ENCODE measurements at regions not wholly inside any gene's neighbourhood (a gene's known extent, or its start where the extent isn't known, plus 50 kb on each side); places are given as distances from the start of the nearest gene placed in this dataset.
A peak's percentile ranks its signal among the peaks of the same experiment; 100 is the strongest.
"Not testable (repeated sequence)": the region's sequence is repeated elsewhere in the genome, so short reads cannot be mapped to it uniquely, and the experiment has no call there.

DNA sequence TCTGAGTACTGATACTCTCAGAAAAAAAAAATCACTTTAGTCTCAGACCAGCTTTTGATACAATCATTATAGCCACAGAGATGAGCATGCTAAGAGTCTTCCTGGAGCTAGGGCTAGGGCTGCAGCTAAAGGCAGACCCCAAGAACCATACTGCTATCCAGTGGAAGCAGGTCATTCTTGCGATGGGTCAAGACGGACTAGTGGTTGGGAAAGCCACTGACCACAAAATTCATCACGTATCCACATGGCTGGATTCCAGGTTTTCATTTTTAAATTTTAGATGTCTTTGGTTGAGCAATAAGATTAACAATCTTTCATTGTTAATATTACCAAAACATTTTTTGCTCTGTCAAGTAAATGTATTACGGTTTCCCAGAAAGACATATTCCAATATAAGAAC is 598.1 kb downstream of the DNAH5 start:
- no peak for DNase-seq (ENCODE audit: low spot score)

DNA sequence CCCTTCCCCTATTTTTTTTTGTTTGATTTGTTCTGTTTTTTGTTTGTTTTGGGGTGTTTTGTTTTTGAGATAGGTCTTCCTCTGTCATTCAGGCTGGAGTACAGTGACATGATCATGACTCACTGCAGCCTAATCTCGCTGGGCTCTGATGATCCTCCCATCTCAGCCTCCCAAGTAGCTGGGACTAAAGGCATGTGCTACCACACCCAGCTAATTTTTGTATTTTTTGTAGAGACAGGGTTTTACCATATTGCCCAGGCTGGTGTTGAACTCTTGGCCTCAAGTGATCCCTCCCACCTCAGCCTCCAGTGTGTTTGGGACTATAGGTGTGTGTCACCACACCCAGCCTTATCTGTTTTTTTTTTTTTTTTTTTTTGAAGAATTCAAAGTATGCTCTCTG is 605.4 kb downstream of the DNAH5 start:
- no peak for DNase-seq (ENCODE audit: low spot score)

DNA sequence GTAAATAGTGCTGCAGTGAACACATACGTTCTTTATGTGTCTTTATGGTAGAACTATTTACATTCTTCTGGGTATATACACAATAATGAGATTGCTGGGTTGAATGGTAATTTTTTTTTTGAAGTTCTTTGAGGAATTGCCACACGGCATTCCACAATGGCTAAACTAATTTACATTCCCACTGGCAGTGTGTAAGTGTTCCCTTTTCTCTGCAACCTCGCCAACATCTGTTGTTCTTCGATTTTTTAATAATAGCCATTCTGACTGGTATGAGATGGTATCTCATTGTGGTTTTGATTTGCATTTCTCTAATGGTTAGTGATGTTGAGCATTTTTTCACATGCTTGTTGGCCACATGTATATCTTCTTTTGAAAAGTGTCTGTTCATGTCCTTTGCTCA is 609.5 kb downstream of the DNAH5 start:
- DNase-seq (ENCODE audit: low spot score) = not testable (repeated sequence)

DNA sequence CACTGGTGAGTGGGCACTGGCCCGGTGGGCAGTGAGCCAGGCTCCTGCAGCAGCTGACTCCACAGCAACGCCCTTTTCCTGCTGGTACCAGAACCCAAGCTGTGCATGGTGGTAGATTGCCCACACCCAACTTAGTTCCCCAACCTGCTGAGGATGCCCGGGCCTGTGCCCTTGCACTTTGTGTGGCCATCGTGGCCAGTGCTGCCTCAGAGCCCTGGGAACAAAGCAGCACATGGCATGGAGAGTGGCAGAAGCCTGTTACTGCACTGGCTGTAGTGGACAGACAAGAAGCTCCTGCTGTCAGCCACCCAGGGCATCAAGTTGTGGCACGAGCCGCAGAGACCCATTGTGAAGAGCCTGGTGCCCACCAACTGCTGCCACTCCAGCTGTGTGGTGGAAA is 612.9 kb downstream of the DNAH5 start:
- DNase-seq (ENCODE audit: low spot score) = no peak

DNA sequence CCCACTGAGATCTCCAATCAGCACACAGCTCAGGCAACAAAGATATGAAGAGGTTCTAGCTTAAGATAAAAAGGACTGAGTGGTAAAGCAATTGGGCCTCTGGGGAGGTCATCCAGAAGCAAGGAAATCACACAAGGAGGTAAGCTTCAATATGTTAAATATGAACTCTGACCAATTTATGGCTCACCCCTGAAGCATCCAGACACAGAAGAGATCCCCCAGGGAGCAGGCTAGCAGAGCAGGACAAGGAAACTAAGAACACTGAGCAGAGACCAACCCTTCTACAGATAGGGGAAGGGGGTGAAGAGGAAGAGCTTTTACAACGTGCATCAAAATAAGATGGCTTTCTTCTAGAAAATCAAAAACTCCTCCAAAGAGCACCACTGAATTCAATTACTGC is 616.2 kb downstream of the DNAH5 start:
- DNase-seq (ENCODE audit: low spot score) = no peak

DNA sequence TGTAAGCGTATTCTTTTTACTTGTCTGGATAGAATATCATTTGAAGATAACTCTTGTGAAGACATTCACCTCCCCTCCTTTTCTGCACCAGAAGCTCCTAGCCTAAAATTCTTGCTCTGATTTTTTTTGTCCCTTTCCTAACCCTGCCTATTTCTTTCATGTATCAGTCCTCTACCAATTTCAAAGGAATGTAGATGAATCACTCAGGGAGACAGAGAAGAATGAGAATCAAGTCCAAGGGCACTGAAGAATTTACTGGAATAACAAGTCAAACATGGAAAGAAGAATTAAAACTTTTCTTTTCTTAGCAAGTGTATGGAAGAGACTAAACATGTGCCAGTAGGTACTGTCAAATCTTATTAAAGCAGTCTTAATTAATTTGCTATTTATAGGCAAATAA is 618.7 kb downstream of the DNAH5 start:
- DNase-seq (ENCODE audit: low spot score) = no peak

DNA sequence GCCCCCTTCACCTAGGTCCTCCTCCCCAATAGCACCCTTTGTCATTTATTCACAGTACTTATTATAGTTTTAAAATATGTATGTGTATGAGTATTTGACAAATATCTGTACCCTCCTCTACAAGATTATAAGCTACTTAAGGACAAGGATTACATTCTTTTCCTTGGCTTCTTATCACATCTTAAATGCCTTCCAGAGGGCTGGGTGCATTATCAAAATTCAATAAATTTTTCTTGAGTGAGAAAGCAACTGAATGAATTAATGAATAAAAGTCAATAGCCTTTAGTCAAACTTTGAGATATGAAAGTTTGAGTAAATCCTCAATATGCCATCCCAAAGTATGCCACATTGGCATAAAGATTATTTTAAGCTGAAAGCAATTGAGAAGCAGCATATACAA is 621.7 kb downstream of the DNAH5 start:
- no peak for DNase-seq (ENCODE audit: low spot score)

DNA sequence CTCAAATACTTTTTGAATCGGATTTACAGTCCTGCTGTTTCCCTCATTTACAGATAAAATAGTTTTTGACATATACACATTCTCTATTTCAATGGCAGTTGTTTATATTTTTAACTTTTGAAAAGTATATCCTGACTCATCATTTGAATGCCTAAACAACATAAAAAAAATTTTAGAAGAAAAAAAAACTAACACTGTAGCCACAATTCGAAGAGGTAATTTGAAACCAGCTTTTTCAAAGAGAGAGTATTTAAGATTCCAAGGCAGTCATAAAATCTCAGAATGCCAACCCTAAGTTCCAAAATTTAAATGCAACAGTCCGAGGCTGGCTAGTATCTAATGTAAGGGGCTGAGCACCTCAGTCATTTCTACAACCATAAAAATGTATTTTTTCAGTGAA is 626.8 kb downstream of the DNAH5 start:
- no peak for DNase-seq (ENCODE audit: low spot score)

DNA sequence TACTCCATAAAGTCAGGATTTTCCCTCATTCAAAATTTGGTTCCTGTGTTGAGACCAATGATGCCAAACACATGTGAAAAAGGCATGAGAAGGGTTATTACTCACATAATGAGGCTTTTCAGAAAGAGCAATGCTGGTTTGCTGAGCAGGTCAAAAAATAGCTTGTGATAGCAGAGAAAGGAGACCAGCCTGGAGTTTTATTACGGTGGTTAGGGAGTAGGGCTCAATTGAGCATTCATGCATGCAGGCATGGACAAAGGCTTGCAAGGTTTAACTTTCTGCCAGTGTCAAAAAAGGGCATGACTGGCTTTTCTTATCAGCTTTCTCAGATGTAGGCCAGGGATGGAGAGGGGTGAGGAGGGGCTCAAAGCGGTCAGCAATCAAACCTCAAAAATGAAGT is 628.3 kb downstream of the DNAH5 start:
- DNase-seq (ENCODE audit: low spot score) = no peak

DNA sequence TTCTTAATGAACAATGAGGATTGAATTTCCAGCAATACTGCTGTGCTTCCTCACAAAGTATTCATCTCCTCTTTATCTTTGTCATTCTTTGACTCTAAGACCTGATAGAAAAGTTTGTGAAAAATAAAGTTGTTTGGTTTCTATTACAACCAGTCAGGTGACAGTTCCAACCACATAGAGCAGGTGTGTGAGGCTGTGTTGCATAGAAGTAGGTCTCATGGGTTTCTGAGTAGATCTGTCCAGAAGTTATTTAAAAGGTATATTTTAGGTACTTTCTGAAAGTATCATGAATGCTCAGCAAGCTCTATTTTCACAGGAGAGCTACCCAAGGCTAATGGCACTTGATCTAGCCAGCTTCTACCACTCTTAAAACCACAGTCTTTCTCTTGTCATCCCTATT is 637.0 kb downstream of the DNAH5 start:
- DNase-seq (ENCODE audit: low spot score) = no peak

DNA sequence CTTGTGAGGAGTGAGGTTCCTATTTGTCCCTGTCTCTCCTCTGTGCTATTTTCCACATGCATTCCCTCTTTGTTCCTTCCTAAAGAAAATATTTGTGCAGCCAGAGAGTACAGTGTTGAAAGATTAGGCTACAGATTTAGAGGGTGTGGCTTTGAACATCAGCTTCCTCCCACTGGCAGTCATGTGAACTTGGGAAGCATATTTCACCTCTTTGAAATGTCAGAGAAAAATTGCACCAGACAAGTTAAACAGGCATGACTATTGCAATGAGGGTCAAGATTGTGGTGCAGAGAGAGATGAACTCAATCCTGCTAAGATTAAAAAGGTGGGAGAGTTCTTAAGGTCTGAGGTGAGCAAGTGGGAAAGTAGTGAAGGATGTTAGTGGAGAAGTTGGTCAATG is 641.0 kb downstream of the DNAH5 start:
- DNase-seq (ENCODE audit: low spot score) = no peak

DNA sequence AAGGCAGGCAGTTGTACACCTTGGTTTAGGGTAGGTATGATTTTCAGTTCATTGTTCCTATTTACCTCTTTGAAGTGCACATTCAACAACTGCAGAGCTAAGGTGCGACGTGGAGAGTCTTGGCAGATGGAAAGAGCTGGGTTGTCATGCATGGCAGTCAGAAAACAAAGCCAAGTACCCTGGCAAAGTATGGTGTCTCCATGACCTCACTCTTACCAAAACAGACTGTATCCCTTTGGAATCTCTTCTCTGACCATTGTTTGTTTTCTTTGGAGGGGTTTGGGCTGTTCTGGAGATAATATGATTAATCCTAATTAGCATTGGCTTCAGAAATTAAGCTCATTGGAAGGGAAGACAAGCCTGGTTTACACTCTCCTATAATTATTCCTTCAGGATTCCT is 665.7 kb downstream of the DNAH5 start:
- DNase-seq (ENCODE audit: low spot score) = no peak

DNA sequence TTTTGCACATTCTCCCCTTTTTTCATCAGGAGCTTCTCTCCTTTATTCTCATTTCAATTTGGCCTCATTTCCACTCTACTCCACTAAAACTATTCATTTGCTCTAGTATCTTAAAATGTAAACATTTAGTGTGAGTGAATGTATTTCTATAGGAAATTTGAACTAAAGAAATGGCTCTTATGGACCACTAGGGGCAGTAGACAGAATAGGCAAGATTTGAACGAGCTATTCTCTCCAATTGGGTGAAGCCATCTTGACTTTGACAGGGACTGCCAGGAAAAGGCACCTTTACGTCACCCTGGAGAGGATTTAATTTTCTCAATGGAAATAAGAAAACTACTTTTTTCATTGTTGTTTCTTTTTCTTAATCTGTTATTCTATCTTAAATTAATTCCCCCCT is 666.3 kb downstream of the DNAH5 start:
- no peak for DNase-seq (ENCODE audit: low spot score)

DNA sequence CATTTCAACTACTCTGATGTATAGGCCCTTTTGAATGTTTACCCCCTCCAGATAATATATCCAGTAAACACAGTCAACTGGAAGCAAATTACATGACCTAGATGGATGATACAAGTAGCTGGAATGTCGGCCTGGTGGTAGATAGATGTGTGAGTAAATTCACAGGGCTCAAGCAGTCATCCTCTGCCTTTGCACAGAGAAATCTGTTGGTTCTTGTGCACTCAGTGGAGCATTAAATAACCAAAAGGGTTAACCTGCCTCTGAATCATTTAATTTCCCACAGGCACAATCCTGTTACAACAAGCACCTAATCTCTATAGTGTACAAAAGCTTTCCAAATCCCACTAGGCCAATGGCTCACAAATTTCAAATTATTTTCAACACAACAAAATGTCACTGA is 668.3 kb downstream of the DNAH5 start:
- DNase-seq (ENCODE audit: low spot score) = no peak

DNA sequence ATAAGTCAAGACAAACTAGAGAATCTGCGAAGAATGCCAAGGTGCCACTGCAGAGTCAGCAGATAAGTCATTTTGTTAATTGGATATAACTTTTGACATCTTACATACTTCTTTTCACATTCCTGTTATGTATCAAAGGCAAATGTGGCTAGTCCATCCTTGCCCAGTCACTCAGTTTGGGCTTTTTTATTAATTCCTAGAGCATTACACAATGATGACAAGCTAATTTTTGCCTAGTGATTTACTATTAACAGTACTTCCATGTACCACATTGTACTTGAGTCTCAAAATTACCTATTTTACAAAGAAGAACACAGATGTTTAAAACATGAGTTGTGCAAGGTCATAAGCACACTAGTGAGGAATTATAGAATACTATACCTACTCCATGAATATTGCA is 680.8 kb downstream of the DNAH5 start:
- no peak for DNase-seq (ENCODE audit: low spot score)

DNA sequence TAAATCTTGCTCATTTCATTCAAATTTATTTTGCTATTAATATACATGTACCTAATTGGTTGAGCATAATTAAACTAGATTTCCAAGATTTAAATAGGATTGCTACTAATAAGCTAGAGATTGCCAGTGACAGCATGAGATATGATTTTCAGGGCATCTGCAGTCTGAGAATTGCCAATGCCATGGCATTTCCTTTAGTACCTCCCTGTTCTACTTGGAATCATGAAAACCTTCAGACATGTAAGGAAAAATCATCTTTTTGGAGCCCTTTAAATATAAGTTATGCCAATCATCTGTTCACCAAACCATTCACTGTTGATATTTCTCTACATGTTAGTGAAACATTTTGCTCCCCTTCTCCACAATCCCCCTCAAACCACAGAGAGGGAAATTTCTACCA is 691.4 kb downstream of the DNAH5 start:
- DNase-seq (ENCODE audit: low spot score) = no peak

DNA sequence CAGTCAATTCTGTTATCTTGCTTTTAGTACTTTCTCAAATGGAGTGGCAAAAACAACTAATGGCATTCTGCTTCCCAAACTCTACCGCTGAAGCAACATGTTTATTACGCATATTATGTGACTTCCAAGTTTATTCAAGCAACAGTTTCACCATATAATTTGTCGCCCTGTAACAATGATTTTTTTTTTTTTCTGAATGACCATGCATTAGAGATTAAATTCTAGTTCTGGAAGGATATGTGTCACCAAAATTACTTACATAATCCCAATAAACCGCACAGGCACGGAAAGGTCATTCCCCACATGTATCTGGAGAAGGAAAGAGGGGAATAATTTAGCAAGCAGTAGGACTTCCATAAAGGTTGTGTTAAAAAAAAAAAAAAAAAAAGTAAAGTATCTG is 691.8 kb downstream of the DNAH5 start:
- no peak for DNase-seq (ENCODE audit: low spot score)

DNA sequence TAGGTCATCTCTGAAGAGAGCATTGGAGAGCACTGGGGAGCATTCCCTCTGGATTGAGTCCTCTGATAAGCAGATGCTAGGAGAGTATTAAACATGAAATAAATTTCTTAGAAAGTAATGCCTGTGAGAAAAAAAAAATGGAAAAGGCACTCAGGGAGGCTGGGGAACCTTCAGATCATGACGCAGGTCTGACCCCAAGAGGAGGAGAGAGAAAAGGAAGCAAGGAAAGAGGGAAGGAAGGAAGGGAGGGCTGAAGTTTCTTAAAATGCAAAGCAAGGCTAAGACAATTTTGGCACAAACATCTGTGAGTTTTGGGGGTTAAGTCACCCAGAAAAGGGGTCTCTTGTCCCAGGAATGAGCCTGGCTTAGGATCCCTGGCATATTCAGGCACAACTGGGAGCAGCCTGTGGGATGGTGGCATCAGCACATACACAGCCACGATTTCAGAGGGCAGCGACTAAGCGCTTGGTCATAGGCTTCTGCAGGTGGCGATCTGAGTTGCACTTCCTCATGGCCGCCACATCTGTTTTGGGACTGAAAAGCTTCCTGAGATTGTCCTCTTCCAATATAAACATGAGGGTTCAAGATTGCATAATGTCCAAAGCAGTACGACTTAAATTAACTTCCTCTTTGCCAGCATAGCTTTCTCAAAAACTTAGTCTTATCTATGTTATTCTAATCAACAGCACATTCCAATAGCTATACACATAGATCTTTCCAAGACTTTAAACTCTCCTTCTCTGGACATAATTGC is 692.7 kb downstream of the DNAH5 start:
- no peak for DNase-seq (ENCODE audit: low spot score)

DNA sequence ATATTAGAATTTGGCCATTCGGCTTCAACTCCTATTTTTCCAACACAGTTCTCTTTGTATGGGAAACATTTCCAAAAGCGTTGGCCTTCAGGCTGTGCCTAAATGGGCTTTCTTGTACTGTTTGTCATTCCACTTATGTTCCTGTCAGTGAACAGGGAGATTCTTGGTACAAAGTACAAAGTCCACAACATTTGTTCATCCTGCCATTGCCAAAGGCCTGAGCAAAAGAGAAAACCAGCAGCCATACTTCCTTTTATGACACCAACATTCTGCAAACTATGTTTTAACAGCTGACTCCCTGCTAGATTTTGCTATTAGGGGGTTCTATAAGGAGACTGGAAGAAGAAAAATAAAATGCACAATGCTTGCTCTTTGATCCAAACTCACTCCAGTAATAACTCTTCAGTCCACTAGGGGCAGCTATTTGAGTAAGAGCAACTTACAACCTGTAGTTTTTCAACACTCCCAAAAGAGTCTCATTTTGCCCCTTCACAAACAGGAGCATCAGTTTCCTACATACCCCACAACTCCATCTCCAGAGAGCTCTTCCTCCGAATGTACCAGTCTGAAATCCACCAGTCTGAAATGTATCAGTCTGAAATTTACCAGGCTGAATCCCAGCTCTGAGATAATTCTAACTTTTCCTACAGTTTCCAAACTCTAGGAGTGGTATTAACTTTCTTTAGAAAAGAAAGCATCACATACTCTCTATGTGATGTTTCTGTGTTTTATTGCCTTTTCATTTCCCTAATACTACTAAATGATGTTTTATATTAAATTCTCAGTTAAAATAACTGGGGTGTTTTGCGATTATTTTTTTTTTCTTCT is 693.8 kb downstream of the DNAH5 start:
- peak; percentile 5 for DNase-seq (ENCODE audit: low spot score)

DNA sequence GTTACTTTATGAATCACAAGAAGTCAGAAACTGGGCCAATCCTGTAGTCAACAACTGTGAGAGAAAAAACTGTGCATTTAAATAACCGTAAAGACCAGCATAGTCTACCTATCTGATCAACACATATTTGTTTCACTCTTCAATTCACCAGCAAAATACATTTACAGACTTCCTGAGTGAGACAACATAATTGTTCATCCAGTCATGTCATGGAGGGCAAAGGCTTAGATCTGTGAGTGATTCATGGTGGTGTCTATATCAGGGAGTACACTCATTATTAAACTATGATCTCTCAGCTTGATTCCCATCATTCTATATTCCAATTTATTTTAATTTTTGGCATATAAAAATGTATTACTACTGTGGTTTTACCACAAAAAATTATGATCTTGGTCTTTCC is 694.6 kb downstream of the DNAH5 start:
- DNase-seq (ENCODE audit: low spot score) = no peak

DNA sequence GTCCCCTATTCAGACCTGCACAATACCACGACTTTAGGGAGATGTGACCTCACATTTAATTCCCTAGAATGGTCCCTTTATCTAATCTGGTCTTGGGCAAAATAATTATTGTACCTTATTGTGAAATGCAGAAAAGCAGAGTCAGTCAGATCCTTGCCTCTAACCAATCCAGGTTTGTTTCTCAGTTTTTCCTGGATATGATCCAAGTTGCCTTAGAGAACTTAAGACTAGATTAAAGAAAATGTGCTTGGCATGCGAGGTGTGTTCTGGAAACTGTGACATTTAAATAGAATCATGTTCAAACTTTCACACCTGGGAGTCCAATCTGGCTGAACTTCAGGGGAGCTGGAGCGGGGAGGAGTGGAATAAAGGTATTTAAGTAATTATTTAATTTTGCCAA is 696.2 kb downstream of the DNAH5 start:
- DNase-seq (ENCODE audit: low spot score) = no peak

DNA sequence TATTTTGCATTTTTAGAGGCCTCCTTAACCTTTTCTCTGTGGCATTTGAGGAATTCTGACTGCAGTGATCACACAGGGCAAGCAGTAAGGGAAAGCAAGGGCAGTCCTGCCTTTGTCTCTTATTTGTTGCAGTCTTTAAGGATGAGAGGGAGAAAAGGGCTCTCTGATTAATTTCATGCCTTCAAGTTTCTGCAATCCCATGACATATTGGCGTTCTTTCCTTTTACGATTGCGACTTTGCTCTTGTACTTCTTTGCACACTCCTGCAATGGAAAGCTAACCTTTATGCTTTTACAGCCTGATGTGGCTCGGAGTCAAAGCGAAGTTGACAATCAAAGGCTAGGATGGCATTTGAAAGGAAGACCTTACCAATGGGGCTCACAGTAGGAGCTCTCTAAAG is 698.4 kb downstream of the DNAH5 start:
- no peak for DNase-seq (ENCODE audit: low spot score)

DNA sequence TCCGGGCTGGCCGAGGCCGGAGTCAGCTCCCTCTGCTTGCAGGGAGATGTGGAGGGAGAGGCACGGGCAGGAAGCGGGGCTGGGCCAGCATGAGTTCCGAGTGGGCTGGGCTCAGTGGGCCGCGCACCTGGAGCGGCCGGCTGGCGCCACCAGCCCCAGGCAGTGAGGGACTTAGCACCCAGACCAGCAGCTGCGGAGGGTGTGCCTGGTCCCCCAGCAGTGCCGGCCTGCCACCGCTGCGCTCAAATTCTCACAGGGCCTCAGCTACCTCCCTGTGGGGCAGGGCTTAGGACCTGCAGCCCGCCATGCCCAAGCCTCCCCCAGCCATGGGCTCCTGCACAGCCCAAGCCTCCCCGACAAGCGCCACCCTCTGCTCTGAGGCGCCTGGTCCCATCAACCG is 700.3 kb downstream of the DNAH5 start:
- DNase-seq (ENCODE audit: low spot score) = no peak

DNA sequence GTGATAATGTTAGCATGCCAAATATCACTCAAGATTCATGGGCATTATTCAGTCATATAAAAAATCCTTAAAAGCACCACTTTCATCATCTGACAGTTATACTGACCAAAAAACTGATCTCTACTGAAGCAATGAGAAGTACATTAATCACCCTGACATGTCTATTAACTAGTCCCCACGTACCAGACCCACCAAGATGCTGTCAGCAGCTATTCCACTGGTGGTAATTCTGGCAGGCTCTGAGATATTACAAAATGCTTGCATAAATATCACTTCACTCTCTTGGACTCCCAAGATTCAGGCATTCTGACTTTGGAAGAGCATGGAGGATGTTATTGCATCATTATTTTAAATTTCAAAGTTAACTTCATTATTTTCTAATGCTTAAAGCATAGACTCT is 717.0 kb downstream of the DNAH5 start:
- DNase-seq (ENCODE audit: low spot score) = no peak

Measured in activated CD4-positive, alpha-beta T cell treated with anti-CD3 and anti-CD28 coated beads, Interleukin-2, Interleukin-4, amounts not matched to agents 100 ng/mL and 50 ng/mL, durations not matched to agents 16 hours and 8 hours (primary cell).